H1 (cell line): ENCODE measurements at regions not wholly inside any gene's neighbourhood (a gene's known extent, or its start where the extent isn't known, plus 50 kb on each side); places are given as distances from the start of the nearest gene placed in this dataset.

ENCODE experiments used
- CTCF ChIA-PET: fragments of 300-600 bp; sonication (Branson Sonifier 250); formaldehyde crosslinking; loops from one replicate; lab custom pipeline; 2021; ENCODE audit not compliant: partially characterized antibody; lab: Charles Lee
- POLR2A ChIA-PET: fragments of 300-600 bp; sonication (Branson Sonifier 250); formaldehyde crosslinking; loops from one replicate; lab custom pipeline; 2021; ENCODE audit warnings: inconsistent platforms; ENCODE audit not compliant: partially characterized antibody; lab: Charles Lee
- DNase-seq, 2 experiments: peaks; one replicate each; pipeline versions ENCODE4 v3.0.0 to v3.0.0-alpha.2; 2010 to 2022; ENCODE audit warnings: low spot score in 2 of 2, low read depth in 1 of 2, mixed read lengths in 1 of 2
- FAIRE-seq: peaks from 2 replicates; lab custom pipeline; 2011; peaks lifted over from hg19 to GRCh38; lab: Jason Lieb, UNC
- H2AFZ ChIP-seq: 2 replicates; pipeline ENCODE4 v1.8.1; 2012; ENCODE audit warnings: low read length, inconsistent platforms
- H2AK5ac ChIP-seq: 2 replicates; pipeline ENCODE4 v1.6.1; 2013; ENCODE audit warnings: low read depth, low read length
- H2BK120ac ChIP-seq: replicated peaks from 2 replicates; pipeline ENCODE3; 2013; ENCODE audit warnings: low read depth, low read length, inconsistent platforms
- H2BK12ac ChIP-seq: 2 replicates; pipeline ENCODE4 v1.6.1; 2013; ENCODE audit warnings: low read depth, low read length
- H2BK15ac ChIP-seq: 2 replicates; pipeline ENCODE4 v1.6.1; 2013; ENCODE audit warnings: low read length
- H2BK20ac ChIP-seq: 2 replicates; pipeline ENCODE4 v1.6.1; 2013; ENCODE audit warnings: low read length
- H2BK5ac ChIP-seq: 2 replicates; pipeline ENCODE4 v1.6.1; 2013; ENCODE audit warnings: low read depth, low read length
- H3K14ac ChIP-seq: 2 replicates; pipeline ENCODE4 v1.6.1; 2013; ENCODE audit warnings: inconsistent platforms; ENCODE audit not compliant: insufficient read length
- H3K18ac ChIP-seq: 2 replicates; pipeline ENCODE4 v1.6.1; 2013; ENCODE audit warnings: low read length; ENCODE audit errors: extremely low read depth
- H3K23ac ChIP-seq: 2 replicates; pipeline ENCODE4 v1.6.1; 2013; ENCODE audit warnings: inconsistent platforms; ENCODE audit not compliant: insufficient read length
- H3K23me2 ChIP-seq: 2 replicates; pipeline ENCODE4 v1.6.1; 2013; ENCODE audit warnings: low read depth, low read length
- H3K27ac ChIP-seq: 2 replicates; pipeline ENCODE4 v1.6.1; 2011; ENCODE audit warnings: low read depth, low read length, inconsistent platforms
- H3K27me3 ChIP-seq, 4 experiments: replicated peaks in 1 of 4; 1 replicate in 1 of 4; 2 replicates in 3 of 4; pipeline versions ENCODE4 v1.6.1 to v1.8.1; 2011 to 2013; ENCODE audit warnings: low read length in 3 of 4, mild to moderate bottlenecking in 3 of 4, inconsistent platforms in 2 of 4, mixed read lengths in 2 of 4, moderate library complexity in 1 of 4; ENCODE audit not compliant: control insufficient read depth in 3 of 4, insufficient read depth in 3 of 4; ENCODE audit errors: extremely low read depth in 1 of 4
- H3K36me3 ChIP-seq, 4 experiments: 2 replicates each; pipeline versions ENCODE4 v1.6.1 to v1.8.1; 2011 to 2013; ENCODE audit warnings: mild to moderate bottlenecking in 4 of 4, low read length in 3 of 4, moderate library complexity in 2 of 4, control low read depth in 1 of 4, inconsistent platforms in 1 of 4; ENCODE audit not compliant: insufficient read depth in 4 of 4, control insufficient read depth in 2 of 4
- H3K4ac ChIP-seq: replicated peaks from 2 replicates; pipeline ENCODE3; 2013; ENCODE audit warnings: low read length, low read depth, mixed read lengths, inconsistent platforms; ENCODE audit not compliant: insufficient read length
- H3K4me1 ChIP-seq, 4 experiments: replicated peaks in 1 of 4; 1 replicate in 1 of 4; 2 replicates in 3 of 4; pipeline versions ENCODE4 v1.6.1 to v1.8.1; 2011 to 2013; ENCODE audit warnings: low read length in 3 of 4, inconsistent platforms in 2 of 4, mixed read lengths in 1 of 4; ENCODE audit not compliant: insufficient read depth in 4 of 4, control insufficient read depth in 3 of 4
- H3K4me2 ChIP-seq, 2 experiments: 2 replicates each; pipeline versions ENCODE4 v1.6.1 to v1.8.1; 2011 to 2013; ENCODE audit warnings: low read depth in 2 of 2, low read length in 2 of 2, control low read depth in 1 of 2, inconsistent platforms in 1 of 2, mild to moderate bottlenecking in 1 of 2; ENCODE audit not compliant: insufficient read depth in 1 of 2
- H3K4me3 ChIP-seq, 4 experiments: fragments of 200-600, 300-600 bp in 1 of 4; sonication (generic), shearing (Covaris generic), sonication (Bioruptor Twin) in 1 of 4; 2 replicates each; pipeline versions ENCODE4 v1.5.1 to v1.8.1; 2011 to 2016; ENCODE audit warnings: low read length in 4 of 4, low read depth in 3 of 4, control low read depth in 2 of 4, inconsistent platforms in 2 of 4, mild to moderate bottlenecking in 2 of 4, mixed read lengths in 1 of 4, moderate library complexity in 1 of 4; ENCODE audit not compliant: insufficient read depth in 2 of 4; ENCODE audit errors: extremely low read depth in 1 of 4
- H3K56ac ChIP-seq: replicated peaks from 2 replicates; pipeline ENCODE3; 2013; ENCODE audit warnings: low read depth, mild to moderate bottlenecking, mixed read lengths, low read length, inconsistent platforms; ENCODE audit not compliant: insufficient read length
- H3K79me1 ChIP-seq: 2 replicates; pipeline ENCODE4 v1.6.1; 2013; ENCODE audit warnings: low read depth, low read length, control low read depth
- H3K79me2 ChIP-seq, 2 experiments: 2 replicates each; pipeline versions ENCODE4 v1.6.1 to v1.8.1; 2012 to 2013; ENCODE audit warnings: low read length in 2 of 2, mild to moderate bottlenecking in 2 of 2, inconsistent platforms in 1 of 2; ENCODE audit not compliant: insufficient read depth in 2 of 2, control insufficient read depth in 1 of 2
- H3K9ac ChIP-seq, 4 experiments: replicated peaks in 1 of 4; 1 replicate in 1 of 4; 2 replicates in 3 of 4; pipeline versions ENCODE4 v1.6.1 to v1.8.1; 2011 to 2013; ENCODE audit warnings: low read depth in 3 of 4, low read length in 3 of 4, control low read depth in 2 of 4, mild to moderate bottlenecking in 2 of 4, moderate library complexity in 2 of 4, inconsistent platforms in 1 of 4; ENCODE audit errors: extremely low read depth in 1 of 4
- H3K9me3 ChIP-seq, 2 experiments: 2 replicates each; pipeline versions ENCODE4 v1.6.1 to v1.8.1; 2012 to 2013; ENCODE audit warnings: mild to moderate bottlenecking in 2 of 2, moderate library complexity in 2 of 2, control low read depth in 1 of 2, inconsistent platforms in 1 of 2, low read depth in 1 of 2, low read length in 1 of 2, mixed read lengths in 1 of 2; ENCODE audit not compliant: insufficient read depth in 2 of 2
- H4K20me1 ChIP-seq, 2 experiments: replicated peaks in 1 of 2; 2 replicates each; pipeline versions ENCODE3 to v1.8.1; 2011 to 2013; ENCODE audit warnings: inconsistent platforms in 2 of 2, low read length in 2 of 2, mild to moderate bottlenecking in 1 of 2; ENCODE audit not compliant: insufficient read depth in 2 of 2, control insufficient read depth in 1 of 2
- H4K5ac ChIP-seq: 2 replicates; pipeline ENCODE4 v1.6.1; 2013; ENCODE audit warnings: low read length, low read depth, mixed read lengths, inconsistent platforms; ENCODE audit not compliant: insufficient read length
- H4K8ac ChIP-seq: 2 replicates; pipeline ENCODE4 v1.8.0; 2013; ENCODE audit warnings: mild to moderate bottlenecking, moderate library complexity, low read length, inconsistent platforms; ENCODE audit not compliant: insufficient read depth; ENCODE audit errors: extremely low read depth
- H4K91ac ChIP-seq: replicated peaks from 2 replicates; pipeline ENCODE3; 2013; ENCODE audit warnings: low read length, mixed read lengths, inconsistent platforms; ENCODE audit not compliant: insufficient read length
- BCL11A ChIP-seq, 2 experiments: IDR thresholded peaks; one replicate each; pipeline ENCODE4 v1.6.1; 2011; ENCODE audit warnings: low read depth in 2 of 2, low read length in 2 of 2, mild to moderate bottlenecking in 2 of 2
- CBX5 ChIP-seq: fragments of 300-800, 300-1000 bp; sonication (generic); IDR thresholded peaks from 2 replicates; pipeline ENCODE4 v1.7.1; 2016; ENCODE audit warnings: antibody characterized with exemption, low read length, low read depth
- CHD1 ChIP-seq: IDR thresholded peaks from 2 replicates; pipeline ENCODE4 v1.6.1; 2012; ENCODE audit warnings: low read depth, low read length, improper control_type of control experiment
- CTBP2 ChIP-seq: IDR thresholded peaks from 2 replicates; pipeline ENCODE4 v1.7.0; 2011; ENCODE audit warnings: borderline replicate concordance, mild to moderate bottlenecking, moderate library complexity, mixed read lengths, low read length; ENCODE audit not compliant: insufficient read depth, insufficient read length
- NRF1 ChIP-seq: IDR thresholded peaks from 2 replicates; pipeline ENCODE4 v1.6.1; 2011; ENCODE audit warnings: mild to moderate bottlenecking, low read depth, low read length, improper control_type of control experiment
- POLR2AphosphoS5 ChIP-seq: IDR thresholded peaks from 2 replicates; pipeline ENCODE4 v1.6.1; 2011; ENCODE audit warnings: low read depth, low read length
- RBBP5 ChIP-seq: IDR thresholded peaks from 2 replicates; pipeline ENCODE4 v1.7.1; 2012; ENCODE audit warnings: low read depth, mild to moderate bottlenecking, inconsistent platforms, low read length, moderate library complexity, borderline replicate concordance

DNA sequence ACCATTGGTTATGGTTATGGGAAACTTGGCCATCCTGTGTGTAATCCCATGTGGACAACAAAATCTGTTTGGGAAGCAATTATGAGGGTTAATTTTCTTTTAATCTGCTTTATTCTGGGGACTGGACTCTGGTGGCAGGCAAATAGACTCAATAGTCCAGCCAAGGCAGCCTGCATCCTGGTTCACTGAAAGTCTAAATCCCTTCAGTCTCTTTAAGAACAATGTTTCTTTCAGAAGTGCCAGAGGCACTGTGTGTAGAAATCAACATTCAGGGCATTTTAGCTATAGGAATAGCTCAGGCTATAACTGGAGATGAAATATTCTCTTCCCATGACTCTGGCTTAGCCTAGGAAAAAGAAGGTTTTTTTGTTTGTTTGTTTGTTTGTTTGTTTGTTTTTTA lies 118.0 kb downstream of the SPATA31D1 start:
- Histone ChIP-seq H2BK20ac (no peak overlapping the region), H4K91ac (no peak overlapping the region), H3K27ac (no peak overlapping the region), H3K23me2 (no peaks in the 10 kb centered on the region), H3K27me3 (no peaks in the 10 kb centered on the region), H3K9me3 (peaks cover 4 to 9% of the 10 kb centered on the region in 2 experiments; a peak in 2 of 4 replicates), H2BK15ac (no peak overlapping the region), H2BK12ac (no peak overlapping the region), H3K4ac (no peak overlapping the region), H2AFZ (no peak overlapping the region), H3K79me2 (no peaks in the 10 kb centered on the region), H3K36me3 (no peaks in the 10 kb centered on the region), H4K20me1 (no peaks in the 10 kb centered on the region), H3K9ac (no peak overlapping the region), H3K79me1 (no peaks in the 10 kb centered on the region), H4K8ac (no peak overlapping the region), H2BK120ac (no peak overlapping the region), H3K4me3 (no peak overlapping the region), H4K5ac (no peak overlapping the region), H3K56ac (no peak overlapping the region), H3K4me1 (peaks cover 0 to 4% (median 1%) of the 10 kb centered on the region in 4 experiments; a peak in 3 of 7 replicates), H2AK5ac (no peak overlapping the region), H3K18ac (no peak overlapping the region), H2BK5ac (no peak overlapping the region), H3K4me2 (no peak overlapping the region), H3K14ac (no peak overlapping the region), H3K23ac (no peak overlapping the region)
- TF ChIP-seq CHD1 (no peak), NRF1 (no peak), CBX5 (no peak), BCL11A (IDR thresholded peaks at IDR 0.05; ENCODE audit: low read depth in 2 of 2, low read length in 2 of 2) (no peak), CTBP2 (no peak), RBBP5 (no peak), POLR2AphosphoS5 (no peak)
- ChIA-PET CTCF (no interaction called here), POLR2A (no interaction called here)
- no peak for DNase-seq
- no peak for FAIRE-seq
